HPDE6-E6E7 (cell line): ENCODE measurements at regions not wholly inside any gene's neighbourhood (a gene's known extent, or its start where the extent isn't known, plus 50 kb on each side); places are given as distances from the start of the nearest gene placed in this dataset.

Source experiments
- DNase-seq: peaks from one replicate; pipeline ENCODE4 v3.0.0; 2011; ENCODE audit warnings: missing footprints; ENCODE audit errors: extremely low spot score

GRCh38 chr22:48701296-48702030 is 1126.2 kb downstream of the BRD1 start:
- DNase-seq: no peak

- DNase-seq: no peak
Observed at GRCh38 chr22:48700566-48701295, 1126.9 kb downstream of the BRD1 start.

- DNase-seq: no peak
Observed at GRCh38 chr22:48700180-48700565, 1127.5 kb downstream of the BRD1 start.

- DNase-seq: no peak
Observed at GRCh38 chr22:48699511-48699910, 1128.2 kb downstream of the BRD1 start.

- no peak for DNase-seq
Observed at GRCh38 chr22:48698618-48699017, 1129.1 kb downstream of the BRD1 start.

GRCh38 chr22:48697694-48698276 is 1129.9 kb downstream of the BRD1 start:
- DNase-seq: no peak

- DNase-seq: no peak
Observed at GRCh38 chr22:48697223-48697622, 1130.5 kb downstream of the BRD1 start.

- no peak for DNase-seq
Observed at GRCh38 chr22:48696371-48696770, 1131.3 kb downstream of the BRD1 start.

- no peak for DNase-seq
Observed at GRCh38 chr22:48695731-48696305, 1131.9 kb downstream of the BRD1 start.

- no peak for DNase-seq
Observed at GRCh38 chr22:48695251-48695650, 1132.4 kb downstream of the BRD1 start.

GRCh38 chr22:48694296-48694883 is 1133.3 kb downstream of the BRD1 start:
- no peak for DNase-seq

- no peak for DNase-seq
Observed at GRCh38 chr22:48693377-48694135, 1134.1 kb downstream of the BRD1 start.

GRCh38 chr22:48692734-48693376 is 1134.8 kb downstream of the BRD1 start:
- no peak for DNase-seq

- DNase-seq: no peak
Observed at GRCh38 chr22:48691431-48691851, 1136.2 kb downstream of the BRD1 start.

GRCh38 chr22:48690583-48691317 is 1136.9 kb downstream of the BRD1 start:
- no peak for DNase-seq

- no peak for DNase-seq
Observed at GRCh38 chr22:48689206-48689605, 1138.5 kb downstream of the BRD1 start.

- no peak for DNase-seq
Observed at GRCh38 chr22:48688366-48688765, 1139.3 kb downstream of the BRD1 start.

- DNase-seq: no peak
Observed at GRCh38 chr22:48687606-48688005, 1140.1 kb downstream of the BRD1 start.

GRCh38 chr22:48686694-48687302 is 1140.9 kb downstream of the BRD1 start:
- DNase-seq: no peak

GRCh38 chr22:48685767-48686166 is 1141.9 kb downstream of the BRD1 start:
- DNase-seq: no peak
